GM19035 (cell line): ENCODE measurements at regions not wholly inside any gene's neighbourhood (a gene's known extent, or its start where the extent isn't known, plus 50 kb on each side); places are given as distances from the start of the nearest gene placed in this dataset.
"Not testable (repeated sequence)": the region's sequence is repeated elsewhere in the genome, so short reads cannot be mapped to it uniquely, and the experiment has no call there.

Source experiments
- ATAC-seq: cut with Tn5 transposase; IDR thresholded peaks from one replicate; pipeline ENCODE4 v1.9.1; 2021; ENCODE audit not compliant: unreplicated experiment

DNA sequence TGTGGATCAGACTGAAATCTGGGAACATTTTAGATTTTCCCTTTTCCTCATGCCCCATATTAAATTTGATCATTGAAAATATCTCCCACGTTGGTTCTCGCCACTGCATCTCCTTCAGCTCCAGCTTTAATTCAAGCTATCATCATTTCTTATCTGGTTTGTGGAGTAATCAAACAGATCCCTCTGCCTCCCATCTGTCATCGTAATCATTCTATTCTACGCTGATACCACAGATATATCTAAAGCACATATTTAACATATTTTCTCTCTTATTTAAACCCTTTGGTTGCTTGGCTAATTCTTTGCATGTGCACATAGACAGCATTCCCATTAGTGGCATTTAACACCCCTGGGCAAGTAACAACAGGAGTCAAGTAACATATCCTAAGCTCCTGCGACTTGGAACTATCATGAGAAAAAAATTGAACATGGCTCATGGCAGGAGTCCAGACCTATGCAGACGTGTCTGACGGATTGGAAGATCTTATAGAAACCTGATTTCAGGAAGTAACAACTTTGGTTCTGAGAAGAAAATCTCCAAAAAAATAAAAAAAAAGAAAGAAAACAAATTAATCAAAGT, 158.8 kb upstream of the KYNU start:
- no peak for ATAC-seq

DNA sequence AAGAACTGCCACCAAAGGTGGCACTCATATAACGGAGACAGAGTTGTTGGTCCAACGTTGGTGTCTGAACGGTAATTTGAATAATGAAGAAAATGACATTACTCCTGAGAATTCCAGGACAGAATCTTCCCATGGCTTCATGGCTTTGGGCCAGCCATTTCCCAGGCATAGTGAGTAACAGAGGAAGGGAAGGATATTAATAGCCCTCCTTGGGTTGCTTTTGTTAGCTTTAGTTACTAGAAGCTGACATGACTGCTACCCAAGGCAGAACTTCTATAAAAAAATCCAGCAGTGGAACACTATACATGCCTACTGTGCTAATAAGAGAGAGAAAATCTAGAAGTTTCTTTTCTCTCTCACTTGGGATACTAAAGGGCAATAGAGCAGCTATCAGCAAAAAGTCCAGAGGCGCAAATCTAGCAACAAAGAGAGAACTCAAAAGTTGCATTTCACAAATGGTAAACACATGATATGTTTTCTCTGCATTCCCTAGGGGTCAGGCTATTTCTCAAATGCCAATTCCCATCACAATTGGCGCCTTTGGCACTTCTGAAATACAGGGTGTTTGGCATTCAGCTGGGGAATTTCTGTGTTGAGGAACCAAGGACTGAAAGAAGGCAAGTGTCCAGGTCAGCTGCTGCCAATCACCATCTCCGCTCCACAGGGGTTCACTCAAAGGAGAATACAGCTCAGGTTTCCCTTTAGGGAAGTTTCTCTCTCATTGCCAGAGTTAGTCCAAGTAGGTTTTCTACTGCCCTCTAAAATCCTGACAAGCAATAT, 160.8 kb upstream of the KYNU start:
- ATAC-seq = no peak

- peak; percentile 86 for ATAC-seq
These were observed 162.9 kb upstream of the KYNU start for GRCh38 chr2:142714600-142714999.

- no peak for ATAC-seq
These were observed 167.1 kb upstream of the KYNU start for GRCh38 chr2:142710336-142710735.

GRCh38 chr2:142707318-142707717, 170.1 kb upstream of the KYNU start:
- ATAC-seq = no peak

DNA sequence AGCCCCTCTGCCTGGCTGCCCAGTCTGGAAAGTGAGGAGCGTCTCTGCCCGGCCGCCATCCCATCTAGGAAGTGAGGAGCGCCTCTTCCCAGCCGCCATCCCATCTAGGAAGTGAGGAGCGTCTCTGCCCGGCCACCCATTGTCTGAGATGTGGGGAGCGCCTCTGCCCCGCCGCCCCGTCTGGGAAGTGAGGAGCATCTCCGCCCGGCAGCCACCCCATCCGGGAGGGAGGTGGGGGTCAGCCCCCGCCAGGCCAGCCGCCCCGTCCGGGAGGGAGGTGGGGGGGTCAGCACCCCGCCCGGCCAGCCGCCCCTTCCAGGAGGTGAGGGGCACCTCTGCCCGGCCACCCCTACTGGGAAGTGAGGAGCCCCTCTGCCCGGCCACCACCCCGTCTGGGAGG, 175.1 kb upstream of the KYNU start:
- not testable (repeated sequence) for ATAC-seq

DNA sequence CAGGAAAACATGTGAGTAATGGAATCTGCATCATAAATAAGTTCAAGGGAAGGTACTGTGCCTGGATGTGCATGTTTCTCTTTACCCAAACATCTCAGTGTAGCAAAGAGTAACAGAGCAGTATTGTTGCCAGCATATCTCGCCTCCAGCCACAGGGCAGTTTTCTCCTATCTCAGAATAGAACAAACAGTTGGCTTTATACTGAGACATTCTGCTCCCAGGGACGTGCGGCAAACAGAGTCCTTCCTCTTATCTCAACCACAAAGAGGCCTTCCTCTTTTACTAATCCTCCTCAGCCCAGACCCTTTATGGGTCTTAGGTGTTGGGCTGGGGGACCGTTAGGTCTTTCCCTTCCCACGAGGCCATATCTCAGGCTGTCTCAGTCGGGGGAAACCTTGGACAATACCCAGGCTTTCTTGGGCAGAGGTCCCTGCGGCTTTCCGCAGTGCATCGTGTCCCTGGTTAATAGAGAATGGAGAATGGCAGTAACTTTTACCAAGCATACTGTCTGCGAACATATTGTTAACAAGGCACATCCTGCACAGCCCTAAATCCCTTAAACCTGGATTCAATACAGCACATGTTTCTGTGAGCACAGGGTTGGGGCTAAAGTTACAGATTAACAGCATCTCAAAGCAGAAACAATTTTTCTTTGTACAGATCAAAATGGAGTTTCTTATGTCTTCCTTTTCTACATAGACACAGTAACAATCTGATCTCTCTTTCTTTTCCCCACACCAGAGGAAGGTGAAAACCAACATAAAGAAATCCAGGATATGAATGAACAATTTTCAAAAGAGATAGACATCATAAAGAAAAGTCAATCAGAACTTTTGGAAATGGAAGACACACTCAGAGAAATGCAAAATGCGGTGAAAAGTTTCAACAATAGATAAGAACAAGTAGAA, 181.9 kb upstream of the KYNU start:
- not testable (repeated sequence) for ATAC-seq

GRCh38 chr2:142694282-142694681, 183.2 kb upstream of the KYNU start:
- no peak for ATAC-seq

DNA sequence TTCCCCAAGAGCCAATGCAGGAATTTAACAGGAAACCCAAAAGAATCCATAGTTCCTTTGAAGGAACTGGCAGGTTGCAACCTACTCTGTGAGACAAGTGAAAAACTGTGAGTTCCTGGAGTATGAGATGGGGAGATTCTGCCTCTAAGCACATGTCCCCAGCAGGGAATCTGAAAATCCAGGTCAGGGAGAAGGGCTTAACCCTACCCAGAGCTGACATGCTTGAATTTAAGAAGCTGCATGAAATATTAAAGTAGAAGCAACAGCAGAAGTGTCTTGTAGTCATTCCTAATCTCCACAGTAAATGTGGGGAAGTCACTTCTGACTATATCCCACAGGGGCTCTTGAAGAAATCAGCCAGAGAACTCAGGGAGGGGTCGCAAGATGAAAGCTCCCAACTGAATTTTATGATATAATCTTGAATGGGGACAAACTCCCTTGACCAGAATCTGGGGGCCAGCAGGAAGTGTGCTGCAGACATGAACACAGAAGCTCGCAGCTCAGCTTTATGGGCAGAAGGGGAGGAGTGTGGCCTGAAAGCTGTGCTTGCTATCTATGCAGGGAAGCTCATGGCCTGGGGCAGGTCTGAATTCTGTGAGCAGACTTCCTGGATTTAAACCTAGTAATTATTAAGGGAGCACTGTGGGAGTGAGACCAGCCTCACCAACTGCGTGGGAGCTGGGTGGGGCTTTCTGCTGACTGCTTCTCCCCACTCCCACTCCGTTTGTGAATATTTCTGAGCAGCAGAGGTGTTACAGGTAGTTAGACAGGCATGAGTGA, 184.1 kb upstream of the KYNU start:
- ATAC-seq = no peak

- ATAC-seq = no peak
These were observed 188.4 kb upstream of the KYNU start for GRCh38 chr2:142688856-142689605.

- ATAC-seq = no peak
These were observed 190.0 kb upstream of the KYNU start for GRCh38 chr2:142687509-142687908.

- ATAC-seq = no peak
These were observed 190.4 kb upstream of the KYNU start for GRCh38 chr2:142687075-142687474.

DNA sequence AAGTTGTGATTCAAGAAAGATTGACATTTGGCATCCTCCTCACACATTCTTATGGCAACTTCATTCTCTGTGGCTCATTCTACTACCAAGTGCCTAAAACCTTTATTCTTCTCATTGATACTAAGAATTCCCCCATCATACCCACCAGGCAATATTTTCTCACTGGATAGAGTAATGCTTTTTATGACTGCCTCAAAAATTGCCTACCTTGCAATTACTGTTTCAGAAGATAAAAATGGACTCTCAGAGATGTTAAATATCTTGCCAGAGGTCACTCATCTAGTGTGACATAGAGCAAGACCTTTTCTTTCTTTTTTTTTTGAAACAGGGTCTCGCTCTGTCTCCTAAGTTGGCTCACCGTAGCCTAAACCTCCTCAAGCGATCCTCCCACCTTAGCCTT, 192.8 kb upstream of the KYNU start:
- ATAC-seq = no peak

DNA sequence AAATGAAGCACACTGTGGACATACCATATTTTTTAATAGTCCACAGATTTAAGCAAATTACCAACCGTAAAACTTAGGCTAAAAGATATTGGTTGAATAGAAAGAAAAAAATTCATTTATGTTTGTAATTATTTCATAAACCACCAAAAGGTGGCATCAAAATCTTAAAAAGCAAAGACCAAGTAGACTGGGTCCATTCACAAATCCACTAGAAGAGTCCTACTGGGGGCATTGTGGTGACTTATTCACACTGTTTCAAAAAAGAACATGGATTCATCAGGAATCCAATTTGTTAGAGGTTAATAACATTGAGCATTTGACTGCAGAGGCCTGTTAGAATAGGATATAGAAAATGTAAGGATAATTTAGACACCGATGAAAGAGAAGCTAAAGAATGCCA, 194.9 kb upstream of the KYNU start:
- no peak for ATAC-seq

GRCh38 chr2:142681952-142682351, 195.5 kb upstream of the KYNU start:
- ATAC-seq = no peak

DNA sequence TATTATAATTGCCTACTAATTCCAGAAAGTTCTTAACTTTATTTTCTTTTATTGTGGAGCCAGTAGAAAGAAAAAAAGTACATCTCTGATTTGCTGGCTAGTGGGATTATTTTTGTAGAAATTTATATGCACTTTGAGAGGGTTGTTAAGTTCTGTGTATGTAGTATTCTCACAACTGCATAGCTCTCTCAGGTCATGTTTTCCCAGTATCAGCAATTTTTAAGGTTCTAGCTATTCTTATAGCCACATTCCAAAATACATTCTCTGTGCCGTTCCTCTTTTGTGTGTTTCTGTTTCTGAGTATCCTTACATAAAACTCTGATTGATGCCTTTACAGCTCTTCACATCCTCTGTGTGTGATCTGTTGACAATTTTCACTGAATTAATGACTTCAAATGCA, 199.3 kb upstream of the KYNU start:
- no peak for ATAC-seq

GRCh38 chr2:142675398-142675797, 202.1 kb upstream of the KYNU start:
- no peak for ATAC-seq

DNA sequence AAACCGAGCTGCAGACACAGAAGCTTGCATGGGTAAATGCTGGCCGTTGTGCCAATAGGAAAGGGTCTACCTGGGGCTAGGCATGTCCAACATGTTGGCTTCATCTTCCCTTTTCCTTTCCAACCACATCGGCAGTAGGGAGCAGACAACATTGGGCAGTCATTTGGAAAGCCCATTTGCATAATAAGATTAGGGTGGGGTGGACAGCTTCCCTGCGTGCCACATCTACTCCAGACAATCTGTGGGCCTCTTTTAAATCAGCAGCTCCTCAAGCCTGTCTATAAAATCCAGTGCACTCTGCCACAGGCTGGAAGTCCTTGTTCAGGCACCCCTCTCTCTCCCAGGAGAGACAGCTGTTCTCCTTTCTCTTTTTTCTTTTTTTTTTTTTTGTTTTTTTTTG, 203.6 kb upstream of the KYNU start:
- ATAC-seq = no peak

GRCh38 chr2:142672698-142673097, 204.8 kb upstream of the KYNU start:
- ATAC-seq = no peak

- no peak for ATAC-seq
These were observed 207.1 kb upstream of the KYNU start for GRCh38 chr2:142670362-142670761.
